Stromal cell of bone marrow (primary cell): ENCODE measurements at regions not wholly inside any gene's neighbourhood (a gene's known extent, or its start where the extent isn't known, plus 50 kb on each side); places are given as distances from the start of the nearest gene placed in this dataset.

Experiments
- DNase-seq: peaks from one replicate; pipeline ENCODE4 v3.0.0-alpha.2; 2012; ENCODE audit warnings: low read depth

DNA sequence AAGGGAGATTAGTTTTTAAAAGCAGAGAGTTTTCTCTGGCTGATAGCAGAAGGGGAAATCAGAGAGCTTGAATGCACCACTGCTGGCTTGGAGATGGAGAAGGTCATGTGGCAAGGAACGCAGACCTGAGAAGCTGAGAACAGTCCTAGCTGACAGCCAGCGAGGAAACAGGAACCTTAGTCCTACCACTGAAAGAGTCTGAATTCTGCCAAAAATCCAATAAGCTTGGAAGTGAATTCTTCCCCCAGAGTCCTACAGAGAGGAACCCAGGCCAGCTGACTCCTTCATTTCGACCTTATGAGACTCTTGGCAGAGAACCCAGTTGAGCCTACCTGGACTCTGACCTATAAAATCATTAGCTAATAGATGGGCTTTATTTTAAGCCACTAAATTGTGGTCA lies 371.9 kb upstream of the TNP1 start:
- DNase-seq = no peak

DNA sequence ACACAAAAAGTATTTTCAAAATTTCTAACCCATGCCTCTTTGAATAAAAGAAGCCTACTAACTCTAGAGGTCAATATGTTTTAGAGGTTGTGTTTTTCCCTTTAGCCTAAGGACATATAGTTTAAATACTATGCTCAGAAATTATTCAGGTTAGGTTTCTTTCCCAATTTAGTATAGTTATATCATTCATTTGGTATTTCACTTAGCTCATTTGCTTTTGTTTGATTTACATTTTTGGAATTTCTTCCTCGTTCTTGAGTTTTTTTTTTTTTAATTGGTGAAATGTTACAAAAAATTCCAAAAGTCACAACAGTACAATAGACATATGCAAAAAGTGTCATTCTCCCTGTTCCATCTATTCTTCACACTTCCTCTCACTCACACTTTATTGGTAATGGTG lies 371.3 kb upstream of the TNP1 start:
- no peak for DNase-seq

DNA sequence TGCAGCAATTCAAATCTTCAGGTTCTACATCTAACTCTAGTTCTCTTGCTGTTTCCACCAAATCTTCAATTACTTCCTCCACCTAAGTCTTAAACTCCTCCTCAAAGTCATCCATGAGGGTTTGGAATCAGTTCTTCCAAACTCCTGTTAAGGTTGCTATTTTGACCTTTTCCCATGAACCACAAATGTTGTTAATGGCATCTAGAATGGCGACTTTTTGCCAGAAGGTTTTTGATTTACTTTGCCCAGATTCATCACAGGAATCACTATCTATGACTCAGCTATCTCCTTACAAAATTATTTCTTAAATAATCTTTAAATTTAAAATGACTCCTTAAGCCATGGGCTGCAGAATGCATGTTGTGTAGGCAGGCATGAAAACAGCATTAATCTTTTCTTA lies 368.9 kb upstream of the TNP1 start:
- no peak for DNase-seq

DNA sequence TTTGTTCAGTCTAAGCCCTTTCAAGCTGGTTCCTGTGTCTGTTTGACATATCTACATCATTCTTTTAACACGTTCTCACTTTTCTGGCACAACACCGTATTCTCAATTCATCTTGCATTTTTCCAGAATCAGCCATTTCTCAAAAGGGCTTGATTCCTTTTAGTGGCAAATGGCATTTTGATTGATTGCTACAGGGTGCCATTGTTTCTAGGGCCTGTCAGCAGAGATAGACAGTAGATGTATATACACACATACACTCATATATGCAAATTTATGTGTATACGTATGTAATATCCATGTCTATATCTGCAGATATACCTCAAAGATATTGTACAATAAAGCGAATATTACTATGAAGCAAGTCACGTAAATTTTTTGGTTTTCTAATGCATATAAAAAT lies 367.9 kb upstream of the TNP1 start:
- DNase-seq = no peak

DNA sequence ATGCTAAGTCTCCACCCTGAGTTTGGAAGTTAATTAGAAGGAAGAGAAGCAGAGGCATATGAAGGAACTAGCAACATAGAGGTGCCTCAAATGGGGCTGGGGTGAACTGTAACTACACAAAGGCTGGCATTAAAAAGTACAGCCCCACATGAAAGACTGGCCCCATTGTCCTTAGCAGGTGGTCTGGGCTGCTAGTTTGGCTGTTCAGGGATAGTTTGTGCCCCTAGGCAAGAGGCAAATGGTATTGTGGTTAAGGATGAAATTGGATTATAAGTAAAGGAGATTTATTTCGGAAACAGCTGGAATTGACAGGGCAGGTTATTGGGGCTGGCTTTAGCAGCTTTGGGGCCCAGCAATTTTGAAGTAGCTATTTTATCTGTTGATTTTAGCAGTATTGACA lies 365.7 kb upstream of the TNP1 start:
- DNase-seq = no peak

DNA sequence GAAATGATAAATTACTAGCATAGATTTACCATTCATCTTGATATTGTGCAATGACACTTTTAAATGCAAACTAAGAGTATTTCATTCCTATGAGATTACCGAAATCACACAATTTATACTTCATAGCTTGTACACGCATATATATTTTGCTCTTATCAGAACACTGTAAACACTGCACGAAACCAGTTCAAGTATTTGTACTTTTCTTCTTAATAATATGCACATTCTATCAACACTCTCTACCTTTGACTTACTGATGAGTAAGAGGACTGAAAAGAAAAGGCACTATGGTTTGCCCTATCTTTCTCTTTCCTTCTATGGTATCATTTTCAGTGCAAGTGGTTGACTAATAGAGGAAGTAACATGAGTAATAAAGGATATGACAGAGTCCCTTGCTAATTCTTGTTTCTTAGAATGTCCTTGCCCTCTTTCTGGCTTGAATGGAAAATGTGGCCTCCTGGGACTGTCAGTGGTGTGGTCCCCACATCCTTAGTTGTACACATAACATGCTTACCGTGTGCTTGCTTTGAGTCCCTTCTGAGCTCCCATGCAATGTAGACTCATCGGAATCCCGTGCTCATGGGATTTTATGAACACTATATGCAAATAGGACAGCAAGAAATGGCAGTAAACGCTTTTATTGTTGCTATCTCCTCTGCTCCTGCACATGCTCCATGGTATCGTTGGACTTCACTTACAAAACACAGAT lies 363.5 kb upstream of the TNP1 start:
- peak; percentile 83 for DNase-seq

DNA sequence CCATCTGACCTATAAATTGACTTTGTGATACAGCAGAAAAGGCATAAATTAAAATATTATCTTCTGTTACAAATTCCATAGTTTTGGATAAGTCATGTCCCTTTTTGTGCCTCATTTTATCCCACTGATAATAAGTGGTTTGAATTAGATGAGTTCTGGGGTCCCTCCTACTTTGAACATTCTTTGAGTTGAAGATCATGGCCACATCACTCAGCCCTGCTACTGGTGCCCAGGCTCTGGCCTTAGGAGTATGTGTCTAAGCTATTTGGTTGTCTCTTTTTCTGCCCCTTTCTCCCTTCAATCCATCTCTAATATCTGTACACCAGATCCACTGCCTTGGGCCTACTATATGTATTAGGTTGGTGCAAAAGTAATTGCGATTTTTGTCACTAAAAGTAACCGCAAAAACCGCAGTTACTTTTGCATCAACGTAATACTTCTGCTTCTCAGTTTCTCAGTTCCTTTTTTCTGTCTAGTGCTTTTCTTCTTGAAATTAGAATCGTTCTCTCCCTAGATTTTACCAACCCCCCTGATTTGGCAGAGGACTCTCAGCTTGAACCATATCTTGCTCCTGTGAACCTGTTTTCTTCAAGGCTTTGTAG lies 362.5 kb upstream of the TNP1 start:
- no peak for DNase-seq

DNA sequence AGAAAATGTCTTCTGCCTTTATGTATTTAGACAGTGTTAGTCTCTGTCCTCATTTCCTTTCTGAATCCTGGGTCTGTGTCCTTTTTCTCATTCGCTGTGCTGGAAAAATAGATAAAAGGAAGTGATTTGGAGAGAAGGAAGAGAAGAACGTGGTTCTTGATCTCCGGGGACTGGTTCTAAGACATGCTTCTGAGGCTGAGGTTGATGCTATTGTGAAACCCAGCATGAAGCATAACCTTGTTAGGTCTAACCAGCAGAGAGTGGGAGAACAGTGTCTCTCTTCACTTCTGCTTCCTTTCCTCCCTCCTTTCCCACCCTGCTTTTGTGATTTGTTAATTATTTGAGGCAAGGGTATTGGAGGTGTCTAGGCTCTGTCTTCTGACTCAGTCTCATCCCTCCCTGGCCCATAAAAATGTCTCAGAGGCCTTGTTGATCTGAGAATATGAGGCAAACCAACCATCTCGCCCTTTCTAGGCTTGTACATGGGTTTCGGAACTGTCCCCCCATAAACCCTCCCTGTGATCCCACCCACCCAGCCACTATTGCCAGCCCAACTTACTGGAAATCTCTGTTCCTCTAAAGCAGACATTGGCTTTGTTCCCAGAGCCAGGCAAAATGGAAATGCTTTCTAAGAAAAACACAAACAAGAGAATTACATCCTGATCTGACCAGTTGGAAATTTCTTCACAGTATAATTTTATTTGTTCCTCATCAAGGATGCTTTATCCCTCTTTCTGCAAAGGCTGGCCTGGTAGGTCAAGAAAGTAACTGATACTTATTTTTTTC lies 360.6 kb upstream of the TNP1 start:
- no peak for DNase-seq

DNA sequence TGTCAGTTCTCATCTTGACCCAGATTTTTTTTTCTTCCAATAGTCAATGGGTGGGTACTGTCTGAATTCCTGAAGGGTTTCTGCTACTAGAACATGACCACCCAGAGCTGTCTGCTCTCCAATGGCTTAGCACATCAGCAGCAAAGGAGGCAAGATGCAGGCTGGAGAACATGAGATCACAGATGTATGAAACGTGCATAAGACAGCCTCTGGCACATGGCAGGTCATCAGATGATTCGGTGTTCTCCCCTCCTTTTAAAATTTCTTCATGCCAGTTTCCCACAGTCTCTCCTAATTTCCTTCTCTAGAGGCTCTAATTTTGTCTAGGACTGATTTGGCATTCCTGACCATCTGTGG lies 359.3 kb upstream of the TNP1 start:
- DNase-seq = no peak

DNA sequence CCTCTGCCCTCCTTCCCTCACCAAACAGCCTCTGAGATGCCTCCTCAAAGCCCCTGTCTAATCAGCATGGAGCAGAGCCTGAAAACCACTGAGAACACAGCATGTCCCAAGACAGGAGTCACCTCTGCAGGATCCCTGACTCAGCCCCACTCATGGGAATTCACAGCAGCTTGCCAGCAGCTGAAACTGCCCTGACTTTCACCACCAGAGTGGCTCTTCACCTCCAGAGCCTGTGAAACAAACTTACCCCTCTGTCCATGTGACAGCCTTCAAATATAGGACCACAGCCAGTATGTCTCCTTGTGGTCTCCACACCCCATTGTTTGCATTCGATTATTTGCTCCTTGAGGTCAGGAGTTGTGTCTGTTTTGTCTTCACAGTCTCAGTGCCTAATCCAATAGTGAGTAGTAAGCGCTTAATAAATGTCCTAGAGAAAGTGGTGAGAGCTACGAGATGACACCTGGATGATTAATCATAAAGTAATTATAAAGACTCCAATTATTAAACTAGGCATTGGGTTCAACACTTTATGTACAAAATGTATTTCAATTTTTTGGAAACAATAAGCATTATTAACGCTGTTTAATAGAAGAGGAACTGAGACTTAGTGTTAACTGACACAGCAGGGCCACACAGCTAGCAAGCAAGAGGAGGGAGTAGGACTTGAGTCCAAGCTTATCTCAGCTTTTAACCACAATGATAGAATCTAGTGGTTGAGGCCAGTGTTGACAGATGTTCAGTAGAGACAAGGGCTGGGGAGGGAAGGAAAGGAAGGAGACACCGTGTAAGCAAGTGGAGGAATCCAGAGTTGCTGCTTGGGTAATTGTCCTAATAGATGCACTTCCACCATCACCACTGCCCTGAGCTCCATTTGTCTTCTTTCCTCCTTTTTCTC lies 358.7 kb upstream of the TNP1 start:
- DNase-seq = no peak

DNA sequence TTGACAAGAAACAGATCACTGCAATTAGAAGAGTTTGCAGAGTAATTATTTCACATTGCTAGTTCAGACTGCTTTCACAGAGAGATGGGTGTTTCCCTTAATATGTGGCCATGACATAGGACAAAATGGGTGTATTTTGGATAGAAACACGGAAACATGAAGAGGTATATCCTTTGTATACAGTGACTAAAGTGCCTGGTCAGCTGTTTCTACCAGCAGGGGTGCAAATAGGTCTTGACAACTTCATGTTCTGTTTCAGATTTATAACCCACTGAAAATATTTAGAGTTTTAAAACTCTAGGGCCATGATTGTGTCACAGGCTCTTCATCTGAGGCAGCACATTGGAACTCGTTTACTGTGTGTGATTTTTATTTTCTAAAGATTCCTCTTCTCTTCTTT lies 357.1 kb upstream of the TNP1 start:
- DNase-seq = no peak

DNA sequence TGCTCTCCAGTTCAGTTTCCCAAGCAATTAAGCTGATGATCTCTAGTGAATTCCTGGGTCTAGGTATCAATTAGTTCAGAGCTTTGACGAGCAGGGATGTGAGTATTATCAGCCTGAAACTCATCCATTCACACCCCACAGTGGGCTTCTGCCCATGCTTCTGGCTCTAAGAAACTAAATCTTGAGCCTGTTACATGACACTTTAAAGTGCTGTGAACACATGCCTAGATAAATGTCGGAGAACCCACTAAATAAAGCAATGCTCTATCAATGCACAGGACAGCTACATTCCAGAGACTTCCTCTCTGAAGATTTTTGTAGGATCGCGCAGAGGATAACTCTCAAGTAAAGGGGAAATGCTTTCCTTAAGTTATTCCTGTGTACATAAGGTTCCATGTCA lies 356.5 kb upstream of the TNP1 start:
- DNase-seq = no peak

DNA sequence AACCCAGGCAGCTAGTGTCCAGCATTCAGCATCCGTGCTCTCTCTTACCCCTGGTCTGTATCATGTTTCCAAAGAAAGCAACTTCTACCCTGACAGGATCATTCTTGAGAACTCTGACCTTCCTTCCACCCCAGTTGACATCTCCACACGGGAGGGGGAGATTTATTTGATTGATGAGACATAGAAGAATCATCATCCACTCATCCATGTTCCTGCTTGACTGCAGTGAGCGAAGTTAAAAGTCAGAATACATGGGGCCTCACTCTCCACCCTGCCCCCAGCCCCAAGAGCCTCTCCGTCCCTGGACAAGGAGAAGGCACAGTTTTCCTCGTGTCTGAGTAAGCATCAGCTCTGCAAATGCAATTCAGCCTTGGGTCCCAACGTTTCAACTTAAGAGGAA lies 356.0 kb upstream of the TNP1 start:
- no peak for DNase-seq

DNA sequence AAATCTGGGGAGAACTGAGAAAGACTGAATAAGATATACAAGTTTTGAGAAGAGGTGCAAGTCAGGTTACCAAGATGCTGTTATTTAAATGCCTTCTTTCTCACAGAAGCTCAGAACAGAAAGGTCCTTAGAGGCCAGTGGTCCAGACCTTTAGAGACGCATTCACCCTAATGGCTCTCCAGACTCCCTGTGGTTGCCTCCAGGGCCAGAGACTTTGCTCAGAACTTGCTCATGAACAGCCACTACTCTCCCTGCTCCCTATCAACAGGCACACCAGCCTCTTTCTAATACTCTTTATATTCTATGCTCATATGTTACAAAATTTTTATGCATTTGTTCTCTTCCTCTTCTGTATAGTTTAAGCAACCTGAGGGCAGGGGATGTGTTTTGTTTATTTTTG lies 349.0 kb upstream of the TNP1 start:
- no peak for DNase-seq

DNA sequence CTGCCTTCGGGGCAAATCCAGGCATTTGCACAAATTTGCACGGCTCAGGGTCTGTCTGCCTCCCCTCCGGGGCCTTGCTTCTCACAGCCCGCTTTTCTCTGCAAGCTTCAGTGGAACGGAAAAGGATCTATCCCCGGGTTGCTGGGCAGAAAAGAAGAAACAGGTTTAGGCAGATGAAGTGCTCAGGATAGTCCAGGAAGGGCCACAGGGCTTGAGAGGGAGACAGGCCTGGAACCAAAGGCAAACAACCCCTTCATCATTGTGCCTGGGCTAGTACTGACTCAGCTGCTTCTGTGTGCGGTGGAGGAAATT lies 347.8 kb upstream of the TNP1 start:
- DNase-seq = no peak

DNA sequence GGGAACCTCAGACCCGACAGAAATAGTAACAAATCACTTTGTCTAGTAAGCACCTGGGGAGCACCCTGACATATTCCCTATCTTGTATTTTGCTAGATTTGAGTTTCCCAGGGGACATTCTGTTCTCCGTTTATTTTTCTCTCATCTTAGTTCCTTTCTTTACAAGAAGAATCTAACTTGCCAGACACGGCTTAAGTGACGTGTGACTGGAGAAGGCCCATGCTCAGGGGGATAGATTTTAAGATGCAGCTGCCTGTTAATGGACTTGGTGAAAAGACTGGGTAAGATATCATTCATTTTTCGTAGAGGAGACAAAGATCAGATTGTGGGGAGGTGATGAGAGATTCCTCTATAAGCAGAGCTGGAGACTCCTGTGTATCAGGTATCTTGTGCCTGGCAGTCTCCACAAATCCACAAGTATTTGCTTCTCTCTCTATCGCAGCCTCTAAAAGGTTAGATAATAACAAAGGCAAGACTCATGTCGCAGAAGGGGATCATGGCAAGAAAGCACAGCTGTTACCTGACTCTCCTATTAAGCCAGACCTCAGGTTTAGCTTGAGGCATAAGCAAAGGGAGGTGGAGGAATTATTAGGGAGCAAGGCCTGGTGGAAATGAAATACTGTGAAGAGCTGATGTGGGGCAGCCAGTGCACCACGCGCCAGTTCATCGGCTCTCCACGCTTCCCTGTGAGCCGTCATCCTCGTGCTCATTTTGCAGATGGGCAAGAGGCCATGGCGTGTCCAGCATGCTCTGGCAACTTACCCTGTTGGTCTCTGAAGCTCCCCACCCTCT lies 347.2 kb upstream of the TNP1 start:
- no peak for DNase-seq

DNA sequence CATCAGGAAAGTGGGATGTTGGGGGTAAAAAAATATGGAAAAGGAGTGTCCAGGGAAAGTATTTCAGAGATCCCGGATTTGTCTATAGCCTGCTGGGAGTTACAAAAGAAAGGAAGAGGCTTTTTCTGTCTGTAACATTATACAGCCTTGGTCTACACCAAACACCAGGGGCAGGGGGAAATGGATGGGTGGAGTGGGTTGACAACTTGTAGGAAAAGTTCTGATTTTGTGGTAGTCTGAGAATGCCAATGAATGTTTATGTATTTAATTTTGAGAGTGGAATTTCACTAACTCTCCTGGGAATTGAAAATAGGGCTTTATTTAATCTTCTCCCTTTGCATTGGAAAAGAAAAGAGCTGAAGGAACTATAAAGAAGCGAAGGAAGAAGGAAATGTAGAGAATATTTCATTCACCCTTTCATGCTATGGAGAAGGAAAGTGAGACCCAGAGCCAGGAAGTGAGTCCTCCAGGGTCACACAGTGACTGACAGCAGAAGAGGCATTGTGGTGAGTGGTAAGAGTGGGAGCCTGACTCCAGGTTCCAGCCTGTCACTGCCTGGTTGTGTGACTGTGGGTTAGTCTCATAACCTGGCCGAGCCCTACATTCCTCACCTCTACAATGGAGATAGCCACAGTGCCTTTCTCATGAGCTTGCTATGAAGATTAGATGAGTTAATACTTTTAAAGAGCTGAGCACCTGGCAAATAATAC lies 346.3 kb upstream of the TNP1 start:
- DNase-seq = no peak

DNA sequence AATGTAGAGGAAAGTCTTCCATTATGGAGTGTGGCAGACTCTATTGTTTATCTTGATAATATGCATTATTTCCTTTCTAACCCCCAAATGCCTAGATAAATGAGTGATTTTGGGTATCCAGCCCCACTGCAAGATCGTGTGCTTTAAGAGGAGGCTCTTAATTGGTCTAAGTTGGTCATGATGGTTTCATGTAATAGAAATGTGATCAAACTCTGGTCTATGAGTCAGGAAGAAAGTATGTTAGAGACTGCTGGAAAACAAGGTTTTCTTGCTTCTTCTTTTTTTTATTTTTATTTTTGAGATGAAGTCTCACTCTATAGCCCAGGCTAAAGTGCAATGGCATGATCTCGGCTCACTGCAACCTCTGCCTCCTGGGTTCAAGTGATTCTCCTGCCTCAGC lies 344.5 kb upstream of the TNP1 start:
- DNase-seq = no peak

DNA sequence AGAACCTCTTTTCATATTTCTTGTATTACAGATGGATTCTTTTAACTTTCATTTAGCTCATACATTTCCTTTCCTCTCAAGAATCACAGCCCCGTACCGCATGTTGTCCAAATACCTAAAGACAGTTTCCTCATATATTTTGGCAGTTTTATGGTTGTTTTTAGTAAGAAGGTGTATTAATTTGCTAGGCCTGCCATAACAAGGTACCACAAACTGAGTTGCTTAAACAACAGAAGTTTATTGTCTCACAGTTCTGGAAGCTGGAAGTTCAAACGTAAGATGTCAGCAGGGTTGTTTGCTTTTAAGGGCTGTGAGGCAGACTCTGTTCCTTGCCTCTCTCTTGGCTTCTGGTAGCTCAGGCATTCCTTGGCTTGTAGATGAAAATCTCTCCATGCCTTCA lies 343.2 kb upstream of the TNP1 start:
- DNase-seq = no peak

DNA sequence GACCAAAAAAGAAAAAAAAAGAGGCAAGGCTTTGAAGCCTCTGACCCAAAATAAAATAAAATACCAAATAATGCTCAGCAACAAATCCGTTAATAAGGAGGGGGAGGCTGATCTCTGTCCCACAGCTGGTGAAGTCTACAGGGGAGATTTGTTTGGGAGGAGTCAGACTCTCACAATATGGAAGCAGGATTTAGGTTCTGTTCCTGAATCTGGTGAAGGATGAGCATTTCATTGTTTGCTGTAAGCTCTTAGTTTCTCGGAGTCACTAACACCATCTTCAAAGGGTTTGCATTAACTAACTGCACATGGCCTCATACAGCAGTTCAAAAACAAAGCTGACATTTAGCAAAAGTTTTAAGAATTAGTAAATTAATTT lies 339.4 kb upstream of the TNP1 start:
- no peak for DNase-seq
